PC-9 (cell line): ENCODE measurements at regions not wholly inside any gene's neighbourhood (a gene's known extent, or its start where the extent isn't known, plus 50 kb on each side); places are given as distances from the start of the nearest gene placed in this dataset.
"Not testable (repeated sequence)": the region's sequence is repeated elsewhere in the genome, so short reads cannot be mapped to it uniquely, and the experiment has no call there.

Experiments used
- BruUV-seq: library from RNA; stranded (reverse); fragments of 400-500 nt; replicated peaks from 2 replicates; lab custom pipeline; 2021; lab: Mats Ljungman, UMichigan
- CTCF ChIA-PET: fragments of 300-600 bp; sonication (Branson Sonifier 250); formaldehyde crosslinking; loops from one replicate; lab custom pipeline; 2022; ENCODE audit warnings: antibody characterized with exemption; lab: Charles Lee
- POLR2A ChIA-PET: fragments of 300-600 bp; sonication (Branson Sonifier 250); formaldehyde crosslinking; loops from one replicate; lab custom pipeline; 2022; ENCODE audit warnings: antibody characterized with exemption; ENCODE audit not compliant: unreplicated experiment; lab: Charles Lee
- DNase-seq, 2 experiments: peaks; one replicate each; pipeline versions ENCODE4 v3.0.0 to v3.0.0-alpha.2; 2015 to 2022; ENCODE audit warnings: mixed read lengths in 1 of 2
- H2AFZ ChIP-seq: fragments of 200-600 bp; sonication (generic); 2 replicates; pipeline ENCODE4 v1.8.1; 2017; ENCODE audit warnings: antibody characterized with exemption
- H3F3A ChIP-seq: fragments of 200-600 bp; sonication (generic); 2 replicates; pipeline ENCODE4 v1.8.1; 2017; ENCODE audit warnings: antibody characterized with exemption, mild to moderate bottlenecking, low read depth; ENCODE audit not compliant: insufficient read depth
- H3K27ac ChIP-seq: fragments of 200-600 bp; sonication (generic); 2 replicates; pipeline ENCODE4 v1.6.1; 2016; ENCODE audit warnings: mixed run types
- H3K27me3 ChIP-seq: fragments of 200-600 bp; sonication (generic); 2 replicates; pipeline ENCODE4 v1.6.1; 2016; ENCODE audit warnings: low read depth, mixed run types; ENCODE audit not compliant: insufficient read depth
- H3K36me3 ChIP-seq: fragments of 200-600 bp; sonication (generic); 2 replicates; pipeline ENCODE4 v1.6.1; 2016; ENCODE audit warnings: low read depth, mixed run types
- H3K4me1 ChIP-seq: fragments of 200-600 bp; sonication (generic); replicated peaks from 2 replicates; pipeline ENCODE4 v1.6.1; 2016; ENCODE audit warnings: mixed run types; ENCODE audit not compliant: insufficient read depth
- H3K4me2 ChIP-seq: fragments of 200-600 bp; sonication (generic); 2 replicates; pipeline ENCODE4 v1.6.1; 2017; ENCODE audit warnings: mixed run types
- H3K4me3 ChIP-seq: fragments of 200-600 bp; sonication (generic); 2 replicates; pipeline ENCODE4 v1.6.1; 2016; ENCODE audit warnings: mixed run types
- H3K79me2 ChIP-seq: fragments of 200-600 bp; sonication (generic); 2 replicates; pipeline ENCODE4 v1.6.1; 2017; ENCODE audit warnings: low read depth, mixed run types
- H3K9me2 ChIP-seq: fragments of 200-600 bp; sonication (generic); 2 replicates; pipeline ENCODE4 v1.8.1; 2017; ENCODE audit warnings: mild to moderate bottlenecking; ENCODE audit not compliant: insufficient read depth
- H3K9me3 ChIP-seq: fragments of 200-600 bp; sonication (generic); 2 replicates; pipeline ENCODE4 v1.8.1; 2016; ENCODE audit warnings: low read depth; ENCODE audit not compliant: insufficient read depth
- H4K20me1 ChIP-seq: fragments of 200-600 bp; sonication (generic); 2 replicates; pipeline ENCODE4 v1.8.1; 2017; ENCODE audit not compliant: insufficient read depth
- EZH2 ChIP-seq: fragments of 200-600 bp; sonication (generic); IDR thresholded peaks from 2 replicates; pipeline ENCODE4 v1.8.0; 2017; ENCODE audit warnings: antibody characterized with exemption, low read depth
- intact Hi-C: fragments of 100-400 bp; cut with micrococcal nuclease; formaldehyde crosslinking; loops from one replicate; pipeline ENCODE4 v1.10.0; 2022; ENCODE audit not compliant: unreplicated experiment
- TF ChIP-seq, protein P1 (sequence below): fragments of 200-600 bp; sonication (generic); conservative IDR thresholded peaks from 2 replicates; pipeline ENCODE4 v1.6.1; 2017; ENCODE audit warnings: mixed run types, antibody characterized with exemption, mild to moderate bottlenecking, moderate library complexity

DNA sequence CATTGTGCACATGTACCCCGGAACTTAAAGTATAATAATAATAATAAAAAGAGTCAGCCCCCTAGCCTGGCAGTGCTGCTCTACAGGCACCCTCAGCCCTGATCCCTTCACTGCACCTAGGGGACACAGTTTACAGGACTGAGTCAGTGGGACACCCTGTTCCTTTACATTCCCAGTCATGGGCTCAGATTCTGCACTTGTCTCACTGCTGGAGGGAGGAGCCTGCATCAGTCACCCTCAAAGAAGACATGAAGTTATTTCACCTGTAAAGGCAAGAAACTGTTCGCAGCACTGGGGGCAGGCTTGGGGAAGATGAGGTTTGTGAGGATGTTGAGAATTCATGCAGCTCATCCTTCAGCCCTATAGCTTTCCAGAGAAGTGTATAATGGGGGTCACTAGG, 50.7 kb upstream of the VPREB1 start:
- Histone ChIP-seq H3K9me3 (no peaks in the 10 kb centered on the region), H3K4me1 (no peaks in the 10 kb centered on the region), H3K27ac (no peak overlapping the region), H3K9me2 (no peaks in the 10 kb centered on the region), H3K79me2 (no peaks in the 10 kb centered on the region), H3F3A (no peaks in the 10 kb centered on the region), H3K4me2 (no peak overlapping the region), H3K4me3 (no peak overlapping the region), H3K36me3 (no peaks in the 10 kb centered on the region), H3K27me3 (peaks cover 12% of the 10 kb centered on the region; the same call in 1 of the 2 replicates), H2AFZ (no peak overlapping the region), H4K20me1 (no peaks in the 10 kb centered on the region)
- TF ChIP-seq, protein P1, sequence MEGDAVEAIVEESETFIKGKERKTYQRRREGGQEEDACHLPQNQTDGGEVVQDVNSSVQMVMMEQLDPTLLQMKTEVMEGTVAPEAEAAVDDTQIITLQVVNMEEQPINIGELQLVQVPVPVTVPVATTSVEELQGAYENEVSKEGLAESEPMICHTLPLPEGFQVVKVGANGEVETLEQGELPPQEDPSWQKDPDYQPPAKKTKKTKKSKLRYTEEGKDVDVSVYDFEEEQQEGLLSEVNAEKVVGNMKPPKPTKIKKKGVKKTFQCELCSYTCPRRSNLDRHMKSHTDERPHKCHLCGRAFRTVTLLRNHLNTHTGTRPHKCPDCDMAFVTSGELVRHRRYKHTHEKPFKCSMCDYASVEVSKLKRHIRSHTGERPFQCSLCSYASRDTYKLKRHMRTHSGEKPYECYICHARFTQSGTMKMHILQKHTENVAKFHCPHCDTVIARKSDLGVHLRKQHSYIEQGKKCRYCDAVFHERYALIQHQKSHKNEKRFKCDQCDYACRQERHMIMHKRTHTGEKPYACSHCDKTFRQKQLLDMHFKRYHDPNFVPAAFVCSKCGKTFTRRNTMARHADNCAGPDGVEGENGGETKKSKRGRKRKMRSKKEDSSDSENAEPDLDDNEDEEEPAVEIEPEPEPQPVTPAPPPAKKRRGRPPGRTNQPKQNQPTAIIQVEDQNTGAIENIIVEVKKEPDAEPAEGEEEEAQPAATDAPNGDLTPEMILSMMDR = no peak
- TF ChIP-seq EZH2 = no peak
- ChIA-PET POLR2A (no interaction called here), CTCF (no interaction called here)
- BruUV-seq = no TSS peak
- no peak for DNase-seq
- intact Hi-C loops = no loop called here

DNA sequence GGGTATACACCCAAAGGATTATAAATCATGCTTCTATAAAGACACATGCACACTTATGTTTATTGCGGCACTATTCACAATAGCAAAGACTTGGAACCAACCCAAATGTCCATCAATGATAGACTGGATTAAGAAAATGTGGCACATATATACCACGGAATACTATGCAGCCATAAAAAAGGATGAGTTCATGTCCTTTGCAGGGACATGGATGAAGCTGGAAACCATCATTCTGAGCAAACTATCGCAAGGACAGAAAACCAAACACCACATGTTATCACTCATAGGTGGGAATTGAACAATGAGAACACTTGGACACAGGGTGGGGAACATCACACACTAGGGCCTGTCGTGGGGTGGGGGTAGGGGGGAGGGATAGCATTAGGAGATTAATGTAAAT, 51.1 kb upstream of the VPREB1 start:
- H3K36me3 ChIP-seq, H3K9me2 ChIP-seq, POLR2A ChIA-PET, H3K4me2 ChIP-seq, H2AFZ ChIP-seq, H3K4me1 ChIP-seq, CTCF ChIA-PET, H3K79me2 ChIP-seq, H3F3A ChIP-seq, H3K9me3 ChIP-seq, H3K4me3 ChIP-seq, DNase-seq, H3K27ac ChIP-seq, BruUV-seq, H4K20me1 ChIP-seq, H3K27me3 ChIP-seq, intact Hi-C loops: not testable (repeated sequence)

DNA sequence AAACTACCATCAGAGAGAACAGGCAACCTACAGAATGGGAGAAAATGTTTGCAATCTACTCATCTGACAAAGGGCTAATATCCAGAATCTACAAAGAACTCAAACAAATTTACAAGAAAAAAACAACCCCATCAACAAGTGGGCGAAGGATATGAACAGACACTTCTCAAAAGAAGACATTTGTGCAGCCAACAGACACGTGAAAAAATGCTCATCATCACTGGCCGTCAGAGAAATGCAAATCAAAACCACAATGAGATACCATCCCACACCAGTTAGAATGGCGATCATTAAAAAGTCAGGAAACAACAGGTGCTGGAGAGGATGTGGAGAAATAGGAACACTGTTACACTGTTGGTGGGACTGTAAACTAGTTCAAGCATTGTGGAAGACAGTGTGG, 51.6 kb upstream of the VPREB1 start:
- H3K9me3 ChIP-seq, H3K36me3 ChIP-seq, H2AFZ ChIP-seq, H3K4me1 ChIP-seq, H3K79me2 ChIP-seq, H3F3A ChIP-seq, H3K4me2 ChIP-seq, H3K27me3 ChIP-seq, intact Hi-C loops, H3K9me2 ChIP-seq, POLR2A ChIA-PET, CTCF ChIA-PET, H3K27ac ChIP-seq, DNase-seq, BruUV-seq, H3K4me3 ChIP-seq, H4K20me1 ChIP-seq: not testable (repeated sequence)

DNA sequence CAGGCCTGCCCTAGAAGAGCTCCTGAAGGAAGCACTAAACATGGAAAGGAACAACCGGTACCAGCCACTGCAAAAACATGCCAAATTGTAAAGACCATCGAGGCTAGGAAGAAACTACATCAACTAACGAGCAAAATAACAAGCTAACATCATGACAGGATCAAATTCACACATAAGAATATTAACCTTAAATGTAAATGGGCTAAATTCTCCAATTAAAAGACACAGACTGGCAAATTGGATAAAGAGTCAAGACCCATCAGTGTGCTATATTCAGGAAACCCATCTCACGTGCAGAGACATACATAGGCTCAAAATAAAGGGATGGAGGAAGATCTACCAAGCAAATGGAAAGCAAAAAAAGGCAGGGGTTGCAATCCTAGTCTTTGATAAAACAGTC, 54.8 kb upstream of the VPREB1 start:
- BruUV-seq, H3K4me2 ChIP-seq, H3K4me1 ChIP-seq, H3F3A ChIP-seq, POLR2A ChIA-PET, CTCF ChIA-PET, H4K20me1 ChIP-seq, H2AFZ ChIP-seq, DNase-seq, H3K36me3 ChIP-seq, H3K79me2 ChIP-seq, H3K4me3 ChIP-seq, H3K9me2 ChIP-seq, H3K9me3 ChIP-seq, H3K27ac ChIP-seq, intact Hi-C loops: not testable (repeated sequence)
- H3K27me3 ChIP-seq = peaks cover 23% of the 10 kb centered on the region

DNA sequence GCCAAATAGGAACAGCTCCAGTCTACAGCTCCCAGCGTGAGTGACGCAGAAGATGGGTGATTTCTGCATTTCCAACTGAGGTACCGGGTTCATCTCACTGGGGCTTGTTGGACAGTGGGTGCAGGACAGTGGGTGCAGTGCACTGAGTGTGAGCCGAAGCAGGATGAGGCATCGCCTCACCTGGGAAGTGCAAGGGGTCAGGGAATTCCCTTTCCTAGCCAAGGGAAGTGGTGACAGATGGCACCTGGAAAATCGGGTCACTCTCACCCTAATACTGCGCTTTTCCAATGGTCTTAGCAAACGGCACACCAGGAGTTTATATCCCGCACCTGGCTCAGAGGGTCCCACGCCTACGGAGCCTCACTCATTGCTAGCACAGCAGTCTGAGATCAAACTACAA, 56.7 kb upstream of the VPREB1 start:
- H3K4me2 ChIP-seq, H2AFZ ChIP-seq, H4K20me1 ChIP-seq, H3K36me3 ChIP-seq, H3F3A ChIP-seq, BruUV-seq, DNase-seq, POLR2A ChIA-PET, intact Hi-C loops, H3K9me3 ChIP-seq, H3K27ac ChIP-seq, H3K4me1 ChIP-seq, CTCF ChIA-PET, H3K9me2 ChIP-seq, H3K79me2 ChIP-seq, H3K4me3 ChIP-seq: not testable (repeated sequence)
- peaks cover 40% of the 10 kb centered on the region for H3K27me3 ChIP-seq
